ENCODE measurements at regions not wholly inside any gene's neighbourhood (a gene's known extent, or its start where the extent isn't known, plus 50 kb on each side); places are given as distances from the start of the nearest gene placed in this dataset.

DNA sequence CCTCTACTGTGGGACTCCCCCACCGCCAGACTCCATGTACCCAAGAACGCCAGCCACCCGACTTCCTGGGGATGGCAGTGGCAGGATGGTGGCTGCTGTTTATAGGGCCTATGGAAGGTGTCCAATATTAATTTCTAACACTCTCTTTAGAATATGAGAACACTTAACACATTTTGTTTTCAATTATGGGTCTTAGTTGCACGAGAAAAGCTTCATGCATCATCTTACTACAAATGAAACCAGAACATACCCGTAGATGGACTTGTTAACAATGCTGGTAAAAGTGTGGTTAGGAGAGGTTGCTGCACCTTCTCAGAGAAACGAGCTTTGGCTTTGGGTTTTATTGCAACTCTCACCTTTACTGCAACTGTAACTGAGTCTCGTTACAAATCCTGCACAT lies 335.6 kb upstream of the ID2 start:
- TF ChIP-seq, protein P1, sequence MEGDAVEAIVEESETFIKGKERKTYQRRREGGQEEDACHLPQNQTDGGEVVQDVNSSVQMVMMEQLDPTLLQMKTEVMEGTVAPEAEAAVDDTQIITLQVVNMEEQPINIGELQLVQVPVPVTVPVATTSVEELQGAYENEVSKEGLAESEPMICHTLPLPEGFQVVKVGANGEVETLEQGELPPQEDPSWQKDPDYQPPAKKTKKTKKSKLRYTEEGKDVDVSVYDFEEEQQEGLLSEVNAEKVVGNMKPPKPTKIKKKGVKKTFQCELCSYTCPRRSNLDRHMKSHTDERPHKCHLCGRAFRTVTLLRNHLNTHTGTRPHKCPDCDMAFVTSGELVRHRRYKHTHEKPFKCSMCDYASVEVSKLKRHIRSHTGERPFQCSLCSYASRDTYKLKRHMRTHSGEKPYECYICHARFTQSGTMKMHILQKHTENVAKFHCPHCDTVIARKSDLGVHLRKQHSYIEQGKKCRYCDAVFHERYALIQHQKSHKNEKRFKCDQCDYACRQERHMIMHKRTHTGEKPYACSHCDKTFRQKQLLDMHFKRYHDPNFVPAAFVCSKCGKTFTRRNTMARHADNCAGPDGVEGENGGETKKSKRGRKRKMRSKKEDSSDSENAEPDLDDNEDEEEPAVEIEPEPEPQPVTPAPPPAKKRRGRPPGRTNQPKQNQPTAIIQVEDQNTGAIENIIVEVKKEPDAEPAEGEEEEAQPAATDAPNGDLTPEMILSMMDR (IDR thresholded peaks at IDR 0.05; ENCODE audit: low read depth, low read length): no peak
- TF ChIP-seq, protein P2, sequence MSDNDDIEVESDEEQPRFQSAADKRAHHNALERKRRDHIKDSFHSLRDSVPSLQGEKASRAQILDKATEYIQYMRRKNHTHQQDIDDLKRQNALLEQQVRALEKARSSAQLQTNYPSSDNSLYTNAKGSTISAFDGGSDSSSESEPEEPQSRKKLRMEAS (IDR thresholded peaks at IDR 0.05; ENCODE audit: low read depth, low read length): no peak
- no peak for TF ChIP-seq POLR2A (IDR thresholded peaks at IDR 0.05; ENCODE audit: extremely low read depth, insufficient read length)
- TF ChIP-seq MYC (IDR thresholded peaks at IDR 0.05; ENCODE audit: low read depth, low read length): no peak

Measured in NB4 (cell line).